ENCODE measurements at regions not wholly inside any gene's neighbourhood (a gene's known extent, or its start where the extent isn't known, plus 50 kb on each side); places are given as distances from the start of the nearest gene placed in this dataset.

GRCh38 chr6:141218583-141218982 is 914.1 kb upstream of the GJE1 start:
- TF ChIP-seq CTCF (IDR thresholded peaks at IDR 0.05): no peak
- TF ChIP-seq POLR2A (IDR thresholded peaks at IDR 0.05): no peak
